GM12873 (cell line): ENCODE measurements at regions not wholly inside any gene's neighbourhood (a gene's known extent, or its start where the extent isn't known, plus 50 kb on each side); places are given as distances from the start of the nearest gene placed in this dataset.

Source experiments
- TF ChIP-seq, protein P1 (sequence below): IDR thresholded peaks from 2 replicates; pipeline ENCODE4 v1.5.1; 2012; ENCODE audit warnings: low read depth, mild to moderate bottlenecking, moderate library complexity, low read length, control low read depth; ENCODE audit not compliant: insufficient read depth; ENCODE audit errors: missing control alignments

DNA sequence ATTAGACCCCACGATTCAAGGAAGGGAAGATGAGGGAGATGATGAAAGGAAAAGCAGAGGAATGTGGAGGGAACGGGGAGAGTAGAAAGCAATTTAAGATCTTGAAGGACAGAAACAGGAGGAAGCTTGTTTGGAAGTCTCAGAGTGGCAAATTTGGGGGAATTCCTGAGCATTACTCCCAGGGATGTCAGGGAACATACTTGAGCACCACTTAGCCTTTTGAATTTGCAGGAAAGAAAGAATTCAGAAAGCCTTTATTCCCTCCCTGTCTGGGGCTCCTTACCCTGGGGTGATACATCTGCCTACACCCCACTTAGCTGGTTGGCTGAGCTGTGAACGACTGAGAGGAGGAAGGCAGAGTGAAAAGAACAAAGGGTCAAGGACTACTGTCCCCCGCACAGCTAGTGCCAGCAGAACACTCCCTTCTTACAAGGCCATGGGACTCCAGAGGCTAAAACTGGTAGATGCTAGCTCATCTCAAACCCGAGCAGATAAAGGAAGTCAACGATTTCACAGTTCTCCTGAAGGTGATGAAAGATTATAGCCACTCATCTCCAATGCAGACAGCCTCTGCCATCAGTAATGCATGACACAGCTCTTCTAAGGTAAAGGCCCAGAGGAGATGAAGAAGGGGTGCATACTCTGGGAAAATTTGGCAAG lies 84.0 kb upstream of the AKIP1 start:
- TF ChIP-seq, protein P1, sequence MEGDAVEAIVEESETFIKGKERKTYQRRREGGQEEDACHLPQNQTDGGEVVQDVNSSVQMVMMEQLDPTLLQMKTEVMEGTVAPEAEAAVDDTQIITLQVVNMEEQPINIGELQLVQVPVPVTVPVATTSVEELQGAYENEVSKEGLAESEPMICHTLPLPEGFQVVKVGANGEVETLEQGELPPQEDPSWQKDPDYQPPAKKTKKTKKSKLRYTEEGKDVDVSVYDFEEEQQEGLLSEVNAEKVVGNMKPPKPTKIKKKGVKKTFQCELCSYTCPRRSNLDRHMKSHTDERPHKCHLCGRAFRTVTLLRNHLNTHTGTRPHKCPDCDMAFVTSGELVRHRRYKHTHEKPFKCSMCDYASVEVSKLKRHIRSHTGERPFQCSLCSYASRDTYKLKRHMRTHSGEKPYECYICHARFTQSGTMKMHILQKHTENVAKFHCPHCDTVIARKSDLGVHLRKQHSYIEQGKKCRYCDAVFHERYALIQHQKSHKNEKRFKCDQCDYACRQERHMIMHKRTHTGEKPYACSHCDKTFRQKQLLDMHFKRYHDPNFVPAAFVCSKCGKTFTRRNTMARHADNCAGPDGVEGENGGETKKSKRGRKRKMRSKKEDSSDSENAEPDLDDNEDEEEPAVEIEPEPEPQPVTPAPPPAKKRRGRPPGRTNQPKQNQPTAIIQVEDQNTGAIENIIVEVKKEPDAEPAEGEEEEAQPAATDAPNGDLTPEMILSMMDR, result no peak

DNA sequence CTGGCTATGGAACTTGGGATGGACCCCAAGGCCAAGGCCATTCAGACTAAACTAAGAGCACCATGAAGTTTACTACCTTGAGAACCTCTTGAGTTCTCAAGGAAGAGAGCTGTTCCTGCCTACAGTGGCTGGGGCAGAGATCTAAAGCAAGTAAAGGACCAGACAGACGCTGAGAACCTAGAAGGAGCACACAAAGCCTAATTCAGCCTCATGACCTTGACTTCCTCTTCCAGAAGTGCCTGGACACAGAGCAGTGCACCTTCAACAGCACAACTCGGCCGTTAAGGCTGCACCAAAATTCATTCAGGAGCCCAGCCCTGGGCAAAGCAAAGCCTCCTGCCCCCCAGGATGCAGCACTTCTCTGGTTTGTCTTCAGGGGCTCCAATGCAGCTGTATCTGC lies 82.9 kb upstream of the AKIP1 start:
- TF ChIP-seq, protein P1, result no peak

DNA sequence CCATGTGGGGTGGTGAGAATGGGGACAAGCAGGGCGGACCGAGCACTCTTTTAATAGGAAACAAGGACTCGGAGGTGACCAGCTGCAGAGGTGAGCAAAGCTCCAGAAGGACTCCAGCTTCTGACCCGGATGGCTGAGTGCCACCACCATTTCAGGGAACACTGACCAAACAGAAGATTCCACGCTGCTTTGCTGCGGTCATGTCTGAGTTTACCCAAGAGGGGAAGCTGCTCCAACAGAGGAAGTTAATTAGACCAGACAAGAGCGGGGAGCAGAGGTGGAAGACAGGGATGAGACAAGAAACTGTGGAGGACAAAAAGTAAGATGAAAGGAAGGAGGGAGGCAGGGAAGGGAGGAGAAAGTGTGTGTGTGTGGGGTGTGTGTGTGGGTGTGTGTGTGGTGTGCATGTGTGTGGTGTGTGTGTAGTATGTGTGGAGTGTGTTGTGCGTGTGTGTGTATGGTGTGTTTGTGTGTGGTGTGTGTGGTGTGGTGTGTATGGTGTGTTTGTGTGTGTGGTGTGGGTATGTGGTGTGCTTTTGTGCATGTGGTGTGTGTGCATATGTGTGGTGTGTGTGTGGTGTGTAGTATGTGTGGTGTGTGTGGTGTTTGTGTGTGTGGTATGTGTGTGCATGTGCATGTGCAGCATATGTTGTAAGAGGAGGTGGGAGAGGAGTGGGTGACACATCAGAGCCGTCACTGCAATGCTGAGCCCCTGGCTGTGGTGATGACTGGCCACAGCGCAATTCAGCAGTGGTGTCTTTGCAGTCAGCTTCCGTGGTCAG lies 82.2 kb upstream of the AKIP1 start:
- TF ChIP-seq, protein P1, result no peak

DNA sequence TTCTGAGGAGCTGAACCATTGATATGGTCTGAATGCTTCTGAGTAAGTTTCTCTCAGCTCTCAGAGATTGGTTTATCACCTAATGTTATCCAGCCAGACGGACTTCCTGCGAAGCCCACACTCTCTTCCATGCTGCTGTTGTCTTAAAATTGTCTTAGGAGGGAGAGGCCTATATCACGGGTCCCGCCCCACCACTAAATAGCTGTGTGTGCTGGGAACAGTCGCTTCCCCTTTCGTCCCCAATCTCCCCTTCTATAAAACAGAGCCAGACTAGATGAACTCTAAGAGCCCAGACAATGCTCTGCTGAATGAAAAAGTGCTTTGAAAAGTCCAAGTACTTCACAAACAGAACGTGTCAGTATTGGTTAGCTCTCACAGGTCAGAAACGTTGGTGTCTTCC lies 81.4 kb upstream of the AKIP1 start:
- TF ChIP-seq, protein P1, result no peak

DNA sequence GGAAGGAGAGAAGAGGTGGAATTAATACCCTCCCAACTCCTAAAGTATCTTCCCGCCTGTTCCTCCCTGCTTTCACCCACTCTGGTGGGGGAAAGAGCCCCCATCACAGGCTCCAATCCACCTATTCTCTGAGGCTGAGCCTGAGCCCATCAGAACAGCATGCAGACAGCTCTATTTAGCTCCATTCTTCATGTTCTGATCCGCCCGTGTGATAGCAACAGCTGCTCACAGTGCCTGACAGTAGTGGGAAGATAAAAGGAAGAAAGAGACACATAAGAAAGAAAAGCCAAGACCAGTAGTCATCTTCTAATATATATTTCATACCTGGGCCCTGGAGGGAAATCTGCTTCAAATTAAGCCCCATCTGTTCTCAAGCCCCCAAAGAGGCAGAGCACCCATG lies 80.3 kb upstream of the AKIP1 start:
- TF ChIP-seq, protein P1, result no peak

DNA sequence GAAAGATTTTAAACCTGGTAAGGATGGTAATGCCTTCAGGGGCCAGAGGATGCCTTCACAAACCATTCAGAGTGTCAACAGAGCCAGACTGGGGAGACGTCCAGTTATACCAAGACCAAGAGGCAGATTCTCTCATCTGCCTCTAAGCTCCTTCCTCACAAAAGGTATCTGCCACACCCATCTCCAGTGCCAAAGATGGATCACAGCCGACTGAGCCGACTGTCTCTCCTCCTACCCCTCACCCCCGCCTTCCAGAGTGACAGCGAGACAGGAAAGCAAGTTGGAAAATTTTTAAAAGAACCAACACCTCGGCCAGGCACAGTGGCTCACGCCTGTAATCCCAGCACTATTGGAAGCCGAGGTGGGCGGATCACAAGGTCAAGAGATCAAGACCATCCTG lies 79.1 kb upstream of the AKIP1 start:
- TF ChIP-seq, protein P1, result no peak

DNA sequence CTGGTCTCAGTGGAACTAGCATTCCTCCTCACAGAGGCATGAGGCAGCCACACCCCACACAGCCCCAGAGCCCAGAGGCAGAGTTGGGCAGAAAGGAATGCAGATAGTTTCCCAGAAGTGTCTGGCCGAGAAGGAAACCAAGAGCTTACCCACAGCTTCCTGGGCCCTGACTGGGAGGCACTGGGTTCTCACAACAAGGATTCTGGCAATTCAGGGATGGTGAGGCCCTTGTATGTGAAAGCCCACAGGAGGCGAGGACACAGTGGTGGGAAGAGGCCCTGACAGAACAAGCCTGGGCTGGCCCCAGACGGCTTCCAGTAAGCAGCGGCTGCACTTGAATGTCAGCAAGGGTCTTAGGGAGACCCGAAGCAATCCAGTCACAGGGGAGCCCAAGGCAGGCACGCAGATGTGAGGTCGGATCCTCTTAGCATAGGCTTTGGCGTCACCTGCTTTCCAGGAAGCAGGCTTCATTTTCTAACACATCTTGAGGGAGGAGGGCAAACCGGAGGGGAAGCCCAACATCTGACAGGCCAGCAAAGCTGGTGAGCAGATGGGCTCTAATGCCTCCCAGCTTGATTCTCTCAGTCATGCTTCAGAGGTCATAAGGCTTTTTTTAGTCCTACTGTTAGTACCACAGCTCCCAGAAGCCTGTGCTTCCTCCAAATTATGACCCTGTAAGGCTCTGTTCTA lies 78.3 kb upstream of the AKIP1 start:
- TF ChIP-seq, protein P1, result no peak
